C4-2B (cell line): ENCODE measurements at regions not wholly inside any gene's neighbourhood (a gene's known extent, or its start where the extent isn't known, plus 50 kb on each side); places are given as distances from the start of the nearest gene placed in this dataset.

Experiments used
- H3K27ac ChIP-seq: fragments of 450-650 bp; 2 replicates; pipeline ENCODE4 v1.5.1; 2017
- ZFX ChIP-seq: fragments of 450-650 bp; IDR thresholded peaks from 2 replicates; pipeline ENCODE4 v1.6.1; 2017
- TF ChIP-seq, protein P1 (sequence below): fragments of 450-650 bp; conservative IDR thresholded peaks from 2 replicates; pipeline ENCODE4 v1.5.1; 2017; ENCODE audit warnings: mild to moderate bottlenecking

DNA sequence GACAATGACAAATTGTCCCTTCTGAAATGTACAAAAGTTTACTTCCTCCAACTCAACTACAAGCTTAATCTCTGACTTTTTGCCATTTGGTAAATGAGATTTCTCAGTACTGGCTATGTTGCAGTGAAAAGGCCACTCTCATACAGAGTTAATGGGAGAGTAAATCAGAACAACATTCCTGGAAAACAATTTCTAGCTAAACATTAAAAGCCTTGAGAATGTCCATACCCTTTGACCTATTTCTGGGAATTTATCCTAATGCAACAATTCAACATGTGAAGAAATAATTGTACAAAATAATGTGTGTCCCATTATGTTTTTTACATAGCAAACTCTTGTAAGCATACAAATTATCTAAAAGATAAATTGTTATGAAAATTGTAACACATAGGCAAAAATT lies 56.3 kb upstream of the SPEF2 start:
- no peak overlapping the region for H3K27ac ChIP-seq
- no peak for TF ChIP-seq ZFX
- TF ChIP-seq, protein P1, sequence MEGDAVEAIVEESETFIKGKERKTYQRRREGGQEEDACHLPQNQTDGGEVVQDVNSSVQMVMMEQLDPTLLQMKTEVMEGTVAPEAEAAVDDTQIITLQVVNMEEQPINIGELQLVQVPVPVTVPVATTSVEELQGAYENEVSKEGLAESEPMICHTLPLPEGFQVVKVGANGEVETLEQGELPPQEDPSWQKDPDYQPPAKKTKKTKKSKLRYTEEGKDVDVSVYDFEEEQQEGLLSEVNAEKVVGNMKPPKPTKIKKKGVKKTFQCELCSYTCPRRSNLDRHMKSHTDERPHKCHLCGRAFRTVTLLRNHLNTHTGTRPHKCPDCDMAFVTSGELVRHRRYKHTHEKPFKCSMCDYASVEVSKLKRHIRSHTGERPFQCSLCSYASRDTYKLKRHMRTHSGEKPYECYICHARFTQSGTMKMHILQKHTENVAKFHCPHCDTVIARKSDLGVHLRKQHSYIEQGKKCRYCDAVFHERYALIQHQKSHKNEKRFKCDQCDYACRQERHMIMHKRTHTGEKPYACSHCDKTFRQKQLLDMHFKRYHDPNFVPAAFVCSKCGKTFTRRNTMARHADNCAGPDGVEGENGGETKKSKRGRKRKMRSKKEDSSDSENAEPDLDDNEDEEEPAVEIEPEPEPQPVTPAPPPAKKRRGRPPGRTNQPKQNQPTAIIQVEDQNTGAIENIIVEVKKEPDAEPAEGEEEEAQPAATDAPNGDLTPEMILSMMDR: no peak

DNA sequence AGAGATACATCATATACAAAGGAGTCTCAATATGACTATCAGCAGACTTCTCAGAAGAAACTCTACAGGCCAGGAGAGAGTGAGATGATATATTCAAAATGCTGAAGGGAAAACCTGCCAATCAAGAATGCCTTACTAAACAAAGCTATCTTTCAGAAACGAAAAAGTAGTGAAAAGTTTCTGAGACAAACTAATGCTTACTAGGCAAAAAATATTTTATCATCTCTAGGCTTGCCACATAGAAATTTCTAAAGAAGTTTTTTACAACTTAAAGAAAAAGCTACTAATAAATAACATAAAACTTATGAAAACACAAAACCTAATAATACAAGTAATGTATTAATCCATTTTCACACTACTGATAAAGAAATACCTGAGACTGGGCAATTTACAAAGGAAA lies 59.9 kb upstream of the SPEF2 start:
- TF ChIP-seq, protein P1: no peak
- no peak for TF ChIP-seq ZFX
- no peak overlapping the region for H3K27ac ChIP-seq

DNA sequence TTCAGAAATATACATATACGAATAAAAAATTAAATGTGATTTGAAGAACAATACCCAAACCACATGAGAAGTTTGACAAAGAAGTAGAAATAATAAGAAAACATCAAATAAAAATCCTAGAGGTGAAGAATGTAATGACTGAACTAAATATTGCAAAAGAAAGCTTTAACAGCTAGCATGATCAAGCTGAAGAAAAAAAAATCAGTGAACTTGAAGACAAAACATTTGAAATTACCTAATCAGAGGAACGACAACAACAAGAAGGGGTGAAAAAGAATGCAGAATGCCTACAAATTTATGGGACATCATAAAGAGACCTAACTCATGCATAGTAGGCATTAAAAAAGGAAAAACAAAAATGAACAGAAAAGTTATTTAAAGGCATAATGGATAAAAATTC lies 60.5 kb upstream of the SPEF2 start:
- no peak for TF ChIP-seq ZFX
- TF ChIP-seq, protein P1: no peak
- no peak overlapping the region for H3K27ac ChIP-seq

DNA sequence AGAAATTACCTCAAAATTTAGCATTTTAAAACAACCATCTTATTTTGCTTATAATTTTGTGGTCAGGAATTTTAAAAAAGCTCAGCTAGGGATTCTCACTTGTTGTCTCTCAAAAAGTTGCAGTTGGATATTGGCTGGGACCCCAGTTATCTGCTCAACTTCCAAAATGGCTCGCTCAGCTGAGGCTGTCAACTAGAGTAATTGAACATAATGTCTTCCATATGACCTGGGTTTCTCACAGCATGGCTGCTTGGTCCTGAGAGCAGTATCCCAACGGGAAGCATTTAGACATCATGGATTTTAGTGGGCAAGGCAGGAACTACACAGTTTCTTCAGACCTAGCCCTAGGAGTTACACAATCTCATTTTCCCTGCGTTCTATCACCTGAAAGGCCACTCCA lies 63.6 kb upstream of the SPEF2 start:
- no peak overlapping the region for H3K27ac ChIP-seq
- TF ChIP-seq ZFX: no peak
- TF ChIP-seq, protein P1: no peak

DNA sequence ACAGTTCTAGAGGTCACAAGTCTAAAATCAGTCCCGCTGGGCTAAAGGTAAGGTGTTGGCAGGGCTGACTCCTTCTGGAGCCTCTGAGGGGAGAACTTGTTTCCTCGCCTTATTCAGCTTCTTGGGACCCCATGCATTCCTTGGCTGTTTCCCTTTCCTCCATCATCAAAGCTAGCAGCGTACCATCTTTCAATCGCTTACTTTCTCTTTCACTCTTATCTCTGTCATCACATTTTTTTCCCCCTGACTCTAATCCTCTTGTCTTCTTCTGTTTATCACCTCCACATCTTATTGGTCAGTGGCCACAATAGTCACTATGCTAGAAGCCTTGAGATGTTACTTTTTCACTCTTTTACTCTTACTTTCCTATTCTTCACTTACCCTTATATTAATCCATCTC lies 72.5 kb upstream of the SPEF2 start:
- no peak overlapping the region for H3K27ac ChIP-seq
- no peak for TF ChIP-seq ZFX
- TF ChIP-seq, protein P1: no peak

DNA sequence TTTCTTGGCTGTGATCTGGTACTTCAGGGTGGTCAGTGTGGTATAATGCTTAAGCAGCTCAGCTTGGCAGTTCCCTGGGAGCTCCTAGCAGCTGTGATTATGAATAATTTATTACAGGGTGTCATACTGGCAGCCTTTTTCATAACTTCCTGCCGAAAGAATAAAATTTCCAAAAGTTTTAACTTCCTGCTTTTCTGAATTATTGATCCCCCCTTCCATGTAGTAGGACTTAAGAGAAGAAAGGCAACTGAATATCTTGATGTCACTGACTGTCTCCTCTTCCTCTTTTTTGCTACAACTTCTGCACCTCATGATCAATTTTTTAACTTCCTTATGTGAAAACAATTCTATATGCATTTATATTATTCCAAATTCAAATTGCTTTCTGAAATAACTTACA lies 74.3 kb upstream of the SPEF2 start:
- TF ChIP-seq ZFX: no peak
- TF ChIP-seq, protein P1: no peak

DNA sequence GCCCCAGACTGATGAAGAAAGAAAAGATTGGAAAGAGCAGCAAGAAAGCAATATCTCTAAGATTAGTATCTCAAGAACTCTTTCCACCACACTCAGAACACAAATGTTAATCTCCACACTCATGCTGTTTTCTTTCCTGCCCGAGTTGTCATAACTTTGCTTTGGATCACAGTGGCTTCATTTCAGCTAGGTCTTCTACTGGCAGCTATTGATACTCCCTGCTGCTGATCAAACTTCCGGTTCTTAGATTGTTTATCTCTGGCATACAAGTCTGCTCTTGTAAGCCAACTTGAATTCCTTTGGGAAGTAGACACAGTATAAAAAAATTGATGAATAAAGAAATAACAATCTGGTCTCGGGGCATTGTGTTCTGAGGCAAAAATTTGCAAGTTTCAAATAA lies 77.7 kb upstream of the SPEF2 start:
- TF ChIP-seq, protein P1: no peak
- no peak overlapping the region for H3K27ac ChIP-seq

More for the DNA sequence above, 74.3 kb upstream of the SPEF2 start:
- H3K27ac ChIP-seq: no peak overlapping the region
